HG02840 (cell line): ENCODE measurements at regions not wholly inside any gene's neighbourhood (a gene's known extent, or its start where the extent isn't known, plus 50 kb on each side); places are given as distances from the start of the nearest gene placed in this dataset.
"Not testable (repeated sequence)": the region's sequence is repeated elsewhere in the genome, so short reads cannot be mapped to it uniquely, and the experiment has no call there.

ENCODE experiments used
- ATAC-seq: cut with Tn5 transposase; IDR thresholded peaks from one replicate; pipeline ENCODE4 v1.9.1; 2021; ENCODE audit warnings: mild to moderate bottlenecking, moderate library complexity, moderate number of reproducible peaks; ENCODE audit not compliant: unreplicated experiment, low FRiP score

GRCh38 chr6:126945812-126946360 is 172.6 kb upstream of the RSPO3 start:
- ATAC-seq = no peak

DNA sequence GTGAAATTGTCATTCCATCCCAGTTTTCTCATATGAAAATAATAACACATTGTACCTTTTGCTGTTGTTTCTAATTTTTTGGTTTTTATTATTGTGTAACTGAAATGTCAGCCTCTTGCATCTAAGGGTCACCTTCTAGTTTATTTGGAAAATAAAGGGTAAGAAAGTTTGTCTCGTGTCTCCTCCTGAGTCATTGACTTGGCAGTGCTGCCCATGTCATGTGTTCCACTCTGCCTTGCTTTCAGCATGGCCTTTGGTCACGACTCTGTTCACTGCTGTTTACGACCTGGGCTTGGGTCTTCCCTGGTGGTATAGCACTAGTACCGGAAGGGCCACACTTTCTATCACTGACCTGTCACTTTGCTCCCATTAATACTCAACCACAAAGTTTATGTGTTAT is 171.4 kb upstream of the RSPO3 start:
- ATAC-seq = no peak

GRCh38 chr6:126949786-126950185 is 168.7 kb upstream of the RSPO3 start:
- no peak for ATAC-seq

DNA sequence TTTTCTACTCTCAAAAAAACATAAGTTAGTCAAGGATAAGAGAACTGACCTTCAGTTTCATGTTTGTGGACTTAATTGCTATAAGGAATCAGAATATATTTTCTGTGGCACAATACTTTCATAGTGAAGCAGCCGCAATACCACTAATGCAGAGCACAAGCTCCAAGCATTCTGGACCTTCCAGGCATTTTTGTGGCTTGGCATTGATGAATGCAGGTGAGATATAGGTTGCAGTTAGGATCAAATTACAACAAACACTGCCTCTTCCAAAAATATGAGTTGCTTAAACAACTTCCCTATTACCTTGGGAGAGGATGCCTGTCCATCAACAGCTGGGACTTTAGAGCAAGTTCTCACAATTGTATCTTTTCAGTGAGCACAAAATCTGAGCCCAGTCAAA is 162.8 kb upstream of the RSPO3 start:
- no peak for ATAC-seq

GRCh38 chr6:126957721-126958120 is 160.8 kb upstream of the RSPO3 start:
- no peak for ATAC-seq

GRCh38 chr6:126959765-126960164 is 158.7 kb upstream of the RSPO3 start:
- ATAC-seq = no peak

GRCh38 chr6:126963077-126963809 is 155.2 kb upstream of the RSPO3 start:
- no peak for ATAC-seq

DNA sequence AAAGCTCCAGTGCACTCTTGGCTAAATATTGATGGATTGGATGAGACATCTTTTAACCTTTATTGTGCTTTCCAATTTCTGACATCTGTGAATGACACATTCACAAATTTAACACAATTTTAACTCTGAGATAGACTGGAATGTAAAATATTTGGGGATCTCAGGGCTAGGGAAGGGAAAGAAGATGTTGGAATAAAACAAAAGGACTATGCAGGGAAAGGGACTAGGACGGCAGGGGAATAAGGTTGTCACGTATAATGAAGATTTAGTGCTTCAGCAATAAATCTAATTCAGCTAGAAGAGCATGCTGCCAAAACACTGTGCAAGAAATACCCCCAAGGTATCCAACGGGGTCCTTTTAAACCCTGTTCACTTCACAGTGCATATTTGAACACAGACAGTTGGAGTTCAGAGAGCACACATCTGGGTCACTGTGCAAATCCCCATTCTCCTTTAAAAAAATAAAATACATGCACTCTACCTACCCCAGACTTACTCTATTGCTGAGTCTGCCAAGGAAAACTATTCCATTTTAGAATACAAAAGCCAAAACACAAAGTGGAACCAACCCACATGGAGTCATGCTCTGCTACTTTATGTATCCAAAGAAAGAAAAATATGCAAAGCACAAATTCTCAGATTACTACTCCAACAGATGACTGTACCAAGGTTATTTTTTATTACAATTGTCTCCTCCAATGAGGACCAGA is 151.0 kb upstream of the RSPO3 start:
- ATAC-seq = no peak

DNA sequence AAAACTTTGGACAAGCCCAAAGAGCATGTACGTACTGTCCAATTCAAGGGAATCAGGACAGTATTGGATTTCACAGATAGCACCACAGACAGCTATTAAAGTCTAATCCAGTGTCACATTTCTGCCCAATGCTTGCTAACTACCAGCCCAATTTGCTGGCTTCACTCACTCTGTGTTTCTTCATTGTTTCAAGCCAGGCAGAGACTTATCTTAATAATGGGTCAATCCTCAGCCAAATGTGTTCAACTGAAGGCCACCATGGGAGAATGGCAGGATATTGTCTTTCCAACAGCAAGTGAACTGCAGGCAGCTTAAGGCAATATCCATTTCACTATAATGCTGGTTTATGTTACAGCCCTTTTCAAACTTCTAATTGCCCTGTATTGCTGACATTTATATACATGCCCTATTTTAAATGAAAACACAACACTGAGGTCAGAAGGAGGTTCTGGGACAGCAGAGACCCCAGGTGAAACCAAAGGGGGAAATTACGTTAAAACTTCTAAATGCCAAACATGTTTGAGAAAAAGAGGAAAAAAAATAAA is 142.1 kb upstream of the RSPO3 start:
- no peak for ATAC-seq

- no peak for ATAC-seq
These were observed 134.7 kb upstream of the RSPO3 start for GRCh38 chr6:126983779-126984178.

DNA sequence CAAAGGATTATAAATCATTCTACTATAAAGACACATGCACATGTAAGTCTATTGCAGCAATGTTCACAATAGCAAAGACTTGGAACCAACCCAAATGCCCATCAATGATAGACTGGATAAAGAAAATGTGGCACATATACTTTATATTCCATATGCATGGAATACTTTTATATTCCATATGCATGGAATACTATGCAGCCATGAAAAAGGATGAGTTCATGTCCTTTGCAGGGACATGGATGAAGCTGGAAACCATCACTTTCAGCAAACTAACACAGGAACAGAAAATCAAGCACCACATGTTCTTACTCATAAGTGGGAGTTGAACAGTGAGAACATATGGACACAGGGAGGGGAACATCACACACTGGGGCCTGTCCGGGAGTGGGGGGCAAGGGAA is 130.3 kb upstream of the RSPO3 start:
- ATAC-seq = not testable (repeated sequence)

DNA sequence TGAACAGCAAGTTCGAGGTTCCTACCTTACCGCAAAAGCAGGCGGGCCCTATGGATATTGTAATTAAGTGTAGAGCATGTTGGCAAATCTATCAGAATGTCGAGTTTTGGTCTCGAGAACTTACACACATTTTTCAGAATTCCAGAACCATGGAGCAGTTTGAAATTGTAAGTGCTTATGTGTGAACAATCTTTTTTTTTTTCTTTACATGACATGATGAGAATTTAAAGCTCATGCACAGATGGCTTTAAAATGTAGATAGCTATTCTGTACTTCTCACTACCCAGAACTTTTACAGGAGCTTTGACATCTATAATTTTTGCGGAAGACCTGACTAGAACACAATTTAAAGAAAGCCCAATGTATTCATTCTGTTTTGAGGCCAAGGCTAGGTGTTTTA is 117.8 kb upstream of the RSPO3 start:
- no peak for ATAC-seq

DNA sequence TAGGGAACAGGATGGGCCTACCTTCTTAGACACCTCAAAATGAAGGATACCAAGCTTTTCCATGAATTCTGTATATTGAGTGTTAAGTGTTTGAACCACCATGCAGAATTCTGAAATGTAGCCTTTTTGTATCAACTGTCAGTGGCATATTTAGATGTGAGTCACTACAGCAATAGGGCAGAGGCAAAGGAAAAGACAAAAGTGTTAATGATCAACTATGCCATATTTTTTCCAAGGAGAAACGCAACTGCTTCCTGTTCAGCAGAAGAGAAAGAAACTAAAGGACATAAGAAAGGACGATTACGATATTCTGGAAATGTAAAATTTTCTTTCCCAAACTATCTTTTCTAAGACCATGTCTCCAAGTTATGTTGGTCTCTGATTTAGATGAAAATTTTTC is 104.6 kb upstream of the RSPO3 start:
- ATAC-seq = no peak

- no peak for ATAC-seq
These were observed 102.6 kb upstream of the RSPO3 start for GRCh38 chr6:127015858-127016257.

GRCh38 chr6:127019828-127020227 is 98.6 kb upstream of the RSPO3 start:
- no peak for ATAC-seq

DNA sequence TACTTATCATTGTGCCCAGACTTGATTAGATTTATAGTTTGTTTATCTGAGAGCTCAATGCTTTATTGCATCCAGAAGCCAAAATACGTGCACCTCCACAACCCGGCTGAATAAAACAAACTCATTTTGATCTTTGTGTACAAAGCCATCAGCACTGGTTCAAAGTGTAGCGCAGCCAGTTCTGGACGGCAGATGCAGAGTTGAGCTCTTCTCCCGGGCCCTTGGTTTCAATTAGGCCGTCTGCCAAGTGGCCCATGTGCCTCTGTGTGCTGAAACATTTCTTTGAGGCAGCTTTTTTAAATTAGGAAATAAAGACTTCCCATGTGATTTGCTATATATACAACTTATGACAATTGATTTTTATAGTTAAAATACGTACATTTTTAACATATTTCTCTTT is 96.2 kb upstream of the RSPO3 start:
- no peak for ATAC-seq

DNA sequence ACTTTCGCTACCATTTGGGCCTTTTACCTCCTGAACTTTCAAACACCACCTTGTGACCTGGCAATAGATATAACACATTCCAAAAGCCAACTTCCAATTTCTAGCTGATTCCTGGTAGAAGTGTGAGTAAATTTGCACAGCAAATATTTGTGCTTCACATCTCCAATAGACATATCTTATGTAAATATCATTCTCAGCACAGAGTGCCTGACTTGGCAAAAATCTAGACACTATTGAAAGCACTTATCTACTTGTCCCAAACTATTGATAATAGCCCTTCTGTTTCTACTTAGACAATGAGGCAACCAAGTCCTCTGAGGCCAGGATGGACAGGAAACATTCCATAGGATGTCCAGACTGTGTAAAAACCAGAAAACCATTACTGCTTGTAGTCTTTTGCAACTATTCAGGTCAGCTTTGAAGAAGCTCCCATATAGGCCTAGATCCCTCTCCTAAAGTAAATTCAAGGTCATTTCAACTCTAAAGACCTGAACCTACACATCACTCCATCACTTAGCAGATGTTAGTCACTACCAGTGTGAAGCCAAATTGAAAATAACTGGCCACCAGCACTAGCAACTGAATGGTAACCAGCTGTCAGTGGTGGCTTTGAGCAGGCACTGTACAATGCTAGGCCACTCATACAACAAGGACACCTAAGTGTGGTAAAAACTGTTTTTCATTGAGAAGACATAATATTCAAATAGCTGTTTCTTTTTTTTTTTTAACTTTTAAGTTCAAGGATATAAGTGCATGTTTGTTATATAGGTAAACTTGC is 95.3 kb upstream of the RSPO3 start:
- ATAC-seq = no peak

GRCh38 chr6:127026247-127026646 is 92.2 kb upstream of the RSPO3 start:
- no peak for ATAC-seq

- ATAC-seq = no peak
These were observed 88.4 kb upstream of the RSPO3 start for GRCh38 chr6:127030111-127030510.

- no peak for ATAC-seq
These were observed 87.6 kb upstream of the RSPO3 start for GRCh38 chr6:127030836-127031235.

GRCh38 chr6:127031511-127031910 is 87.0 kb upstream of the RSPO3 start:
- ATAC-seq = no peak
